ENCODE measurements at regions not wholly inside any gene's neighbourhood (a gene's known extent, or its start where the extent isn't known, plus 50 kb on each side); places are given as distances from the start of the nearest gene placed in this dataset.

- no peak for DNase-seq (ENCODE audit: low spot score)
Measured at GRCh38 chr2:199025146-199025545, 432.6 kb downstream of the SATB2 start.

GRCh38 chr2:199024224-199024623 is 433.5 kb downstream of the SATB2 start:
- no peak for DNase-seq (ENCODE audit: low spot score)

DNA sequence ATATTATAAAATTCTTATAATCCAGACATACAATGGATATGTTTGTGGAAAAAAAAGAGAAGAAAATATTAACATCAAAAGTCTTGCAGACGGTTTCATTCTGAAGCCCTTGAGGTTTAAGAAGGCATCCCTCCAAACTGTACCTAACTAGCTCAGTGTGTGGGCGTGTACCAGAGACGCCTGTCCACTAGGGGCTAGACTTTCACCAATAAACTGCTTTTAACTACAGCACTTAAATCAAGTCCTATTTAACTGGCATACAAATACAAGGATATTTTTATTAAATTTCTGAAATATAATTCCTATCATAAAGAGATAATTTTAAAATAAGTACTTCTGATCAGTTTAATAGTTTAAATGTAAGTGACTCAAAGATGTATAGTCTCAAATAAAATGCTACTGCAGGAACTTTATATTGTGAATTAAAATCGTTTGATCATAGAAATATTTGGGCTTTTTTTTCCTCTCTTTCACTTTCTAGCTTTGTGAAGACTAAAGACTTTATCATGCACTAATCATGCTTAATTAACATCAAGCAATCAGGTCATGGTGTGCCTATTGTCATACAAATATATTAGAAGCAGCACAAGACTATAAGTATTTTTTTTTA is 437.7 kb downstream of the SATB2 start:
- no peak for DNase-seq (ENCODE audit: low spot score)

GRCh38 chr2:199018826-199019225 is 438.9 kb downstream of the SATB2 start:
- DNase-seq (ENCODE audit: low spot score): no peak

DNA sequence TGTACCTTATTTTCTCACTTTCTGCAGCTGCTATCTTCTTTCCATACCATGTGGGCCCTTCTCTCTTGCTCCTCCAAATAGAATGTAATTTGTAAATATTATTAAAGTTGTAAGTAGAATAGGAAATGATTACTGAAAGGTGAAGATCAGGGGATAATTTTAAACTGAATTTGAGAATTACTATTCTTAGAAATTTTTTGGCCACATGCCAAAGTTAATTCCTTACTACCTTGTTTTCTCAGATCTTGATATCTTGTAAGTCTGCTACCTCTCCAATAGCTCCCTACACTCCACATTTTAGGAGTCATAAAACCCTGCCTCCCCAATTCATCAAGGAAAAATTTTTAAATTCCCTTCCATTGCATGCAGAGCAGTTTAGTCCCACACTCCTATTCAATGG is 442.7 kb downstream of the SATB2 start:
- DNase-seq (ENCODE audit: low spot score): no peak

GRCh38 chr2:199014226-199014625 is 443.5 kb downstream of the SATB2 start:
- no peak for DNase-seq (ENCODE audit: low spot score)

- DNase-seq (ENCODE audit: low spot score): no peak
Measured at GRCh38 chr2:199011908-199012307, 445.8 kb downstream of the SATB2 start.

DNA sequence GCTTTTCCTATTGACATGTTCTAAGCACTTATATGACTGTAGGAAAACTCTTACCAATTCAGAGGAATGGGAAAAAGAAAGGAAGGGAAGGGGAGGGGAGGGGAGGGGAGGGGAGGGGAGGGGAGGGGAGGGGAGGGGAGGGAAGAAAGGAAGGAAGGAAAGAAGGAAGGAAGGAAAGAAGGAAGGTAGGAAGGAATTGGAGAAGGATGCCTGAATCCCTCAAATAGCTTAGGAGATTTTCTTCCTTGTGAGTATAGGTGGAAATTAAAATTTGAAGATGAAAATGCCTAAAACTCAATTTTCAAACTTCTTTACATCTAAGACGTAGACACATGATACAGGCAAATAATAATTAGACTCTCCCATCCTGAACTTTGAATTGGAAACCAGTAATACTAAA is 463.1 kb downstream of the SATB2 start:
- DNase-seq (ENCODE audit: low spot score): no peak

DNA sequence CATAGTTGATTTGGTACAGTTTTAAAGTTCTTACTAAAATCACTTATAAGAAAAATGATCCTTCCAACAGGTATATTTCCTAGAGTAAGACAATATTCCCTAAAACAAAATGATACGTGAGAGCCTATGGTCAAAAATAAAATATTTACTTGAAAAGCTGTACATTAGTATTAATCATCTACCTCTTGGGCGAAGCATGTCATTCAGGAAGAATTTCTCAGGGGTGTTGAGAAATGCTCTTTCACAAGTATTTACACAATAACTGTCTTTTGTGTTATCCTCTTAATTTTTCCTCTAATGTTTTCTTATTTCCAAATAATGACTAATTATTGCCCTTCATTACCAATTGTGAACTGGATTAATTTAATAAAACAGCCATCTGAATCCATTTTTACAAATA is 466.3 kb downstream of the SATB2 start:
- no peak for DNase-seq (ENCODE audit: low spot score)

DNA sequence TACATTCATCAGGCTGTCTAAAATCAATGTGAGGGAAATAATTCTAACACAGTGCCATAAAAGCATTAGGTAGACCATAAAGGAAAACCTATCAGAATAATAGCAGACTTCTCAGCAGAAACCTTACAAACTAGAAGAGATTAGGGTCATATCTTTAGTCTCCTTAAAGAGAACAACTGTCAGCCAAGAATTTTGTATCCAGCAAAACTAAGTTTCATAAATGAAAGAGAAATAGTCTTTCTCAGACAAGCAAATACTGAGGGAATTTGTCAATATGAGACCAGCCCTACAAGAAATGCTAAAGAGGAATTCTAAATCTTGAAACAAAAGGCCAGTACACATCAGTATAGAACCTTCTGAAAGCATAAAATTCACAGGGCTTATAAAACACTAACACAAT is 482.0 kb downstream of the SATB2 start:
- DNase-seq (ENCODE audit: low spot score): no peak

DNA sequence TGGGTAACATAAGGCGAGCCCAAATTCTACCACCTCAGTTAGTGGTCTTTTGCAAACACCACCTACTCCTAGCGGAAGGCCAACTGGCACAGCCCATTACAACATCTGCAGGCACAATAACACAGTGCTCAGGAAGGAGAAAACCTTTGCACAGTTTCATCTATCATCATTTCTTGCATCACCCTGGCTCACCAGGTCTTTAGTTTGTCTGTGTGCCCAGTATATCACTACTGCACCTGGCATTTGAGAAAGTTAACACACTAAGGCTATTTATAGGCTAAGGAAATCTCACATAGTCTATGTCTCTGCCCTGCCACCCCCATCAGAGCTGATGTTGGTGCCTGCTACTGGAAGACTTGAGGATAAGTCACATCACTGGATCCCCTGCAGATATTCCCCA is 484.0 kb downstream of the SATB2 start:
- no peak for DNase-seq (ENCODE audit: low spot score)

- no peak for DNase-seq (ENCODE audit: low spot score)
Measured at GRCh38 chr2:198973181-198973580, 484.6 kb downstream of the SATB2 start.

GRCh38 chr2:198968545-198968944 is 489.2 kb downstream of the SATB2 start:
- no peak for DNase-seq (ENCODE audit: low spot score)

DNA sequence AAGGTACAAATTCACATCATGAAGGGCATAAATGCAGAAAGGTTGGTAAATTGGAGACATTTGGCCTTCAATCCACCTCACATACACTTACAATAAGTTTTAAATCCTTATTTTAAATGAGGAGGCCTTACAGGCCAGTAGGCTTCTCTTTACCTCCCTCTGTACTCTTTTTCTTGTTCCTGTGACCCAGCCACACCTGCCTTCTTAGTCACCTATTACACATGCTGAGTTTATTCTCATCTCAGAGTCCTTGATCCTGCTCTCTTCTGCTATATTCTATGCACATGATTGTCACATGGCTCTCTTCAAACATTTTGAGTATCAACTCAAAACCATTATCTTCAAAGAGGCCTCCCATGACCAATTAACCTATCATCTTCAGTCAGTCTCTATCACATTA is 491.5 kb downstream of the SATB2 start:
- no peak for DNase-seq (ENCODE audit: low spot score)

- no peak for DNase-seq (ENCODE audit: low spot score)
Measured at GRCh38 chr2:198961547-198961946, 496.2 kb downstream of the SATB2 start.

DNA sequence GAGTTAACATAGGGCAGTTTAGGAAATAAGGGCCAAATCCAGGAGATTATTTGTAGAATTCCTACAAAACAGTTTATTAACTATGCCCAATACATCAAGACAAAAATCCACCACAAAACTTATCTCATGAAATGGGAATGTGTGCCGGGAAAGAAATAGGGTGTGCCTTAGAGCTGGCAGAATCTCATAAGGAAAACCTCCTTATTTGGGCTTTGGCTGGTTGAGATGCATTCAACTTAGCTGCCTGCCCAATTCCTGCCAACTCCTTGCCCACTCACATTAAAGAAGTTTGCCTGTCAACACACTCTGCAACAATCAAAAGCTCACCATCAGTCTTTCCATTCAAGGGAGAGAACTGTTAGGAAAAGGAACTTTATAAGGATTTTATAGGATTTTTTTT is 500.6 kb downstream of the SATB2 start:
- DNase-seq (ENCODE audit: low spot score): no peak

GRCh38 chr2:198953328-198953727 is 504.4 kb downstream of the SATB2 start:
- DNase-seq (ENCODE audit: low spot score): no peak

GRCh38 chr2:198950803-198951202 is 506.9 kb downstream of the SATB2 start:
- no peak for DNase-seq (ENCODE audit: low spot score)

- DNase-seq (ENCODE audit: low spot score): no peak
Measured at GRCh38 chr2:198945496-198945895, 512.2 kb downstream of the SATB2 start.

- DNase-seq (ENCODE audit: low spot score): no peak
Measured at GRCh38 chr2:198930170-198930569, 527.6 kb downstream of the SATB2 start.

GRCh38 chr2:198928026-198928425 is 529.7 kb downstream of the SATB2 start:
- no peak for DNase-seq (ENCODE audit: low spot score)

DNA sequence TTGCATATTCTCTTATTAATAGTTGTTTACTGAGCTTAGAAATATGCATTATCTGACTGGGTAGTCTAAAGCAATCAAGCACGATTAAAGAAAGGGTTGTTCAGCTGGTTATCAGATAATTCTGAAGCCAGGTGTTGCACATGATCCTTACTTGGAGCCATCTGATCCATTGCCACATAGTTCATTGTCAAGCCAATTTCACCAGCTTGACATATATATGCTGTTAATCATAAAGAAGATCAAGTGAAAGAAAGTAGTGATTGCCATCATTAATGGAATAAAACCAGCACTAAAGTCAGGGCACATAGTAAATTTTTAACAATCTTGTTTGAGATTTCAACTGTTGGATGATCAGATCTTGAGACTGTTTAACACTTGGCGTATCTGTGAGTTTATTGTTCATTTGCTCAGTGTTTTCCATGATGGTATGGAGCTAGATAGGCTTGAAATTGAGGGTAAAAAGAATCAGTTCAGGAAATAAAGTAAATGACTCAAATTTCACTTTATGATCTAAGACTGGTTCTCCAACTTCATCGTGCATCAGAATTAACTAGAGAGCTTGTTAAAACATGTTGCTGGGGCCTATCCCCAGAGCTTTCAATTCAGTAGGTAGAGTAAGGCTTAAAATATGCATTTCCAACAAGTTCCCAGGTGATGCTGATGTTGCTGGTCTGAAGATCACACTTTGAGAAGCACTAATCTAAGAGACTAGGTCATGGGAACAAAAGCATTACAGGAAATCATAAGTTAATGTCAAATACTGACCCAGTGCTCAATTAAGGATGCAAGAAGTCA is 539.6 kb downstream of the SATB2 start:
- DNase-seq (ENCODE audit: low spot score): no peak

- DNase-seq (ENCODE audit: low spot score): no peak
Measured at GRCh38 chr2:198917275-198917674, 540.5 kb downstream of the SATB2 start.

DNA sequence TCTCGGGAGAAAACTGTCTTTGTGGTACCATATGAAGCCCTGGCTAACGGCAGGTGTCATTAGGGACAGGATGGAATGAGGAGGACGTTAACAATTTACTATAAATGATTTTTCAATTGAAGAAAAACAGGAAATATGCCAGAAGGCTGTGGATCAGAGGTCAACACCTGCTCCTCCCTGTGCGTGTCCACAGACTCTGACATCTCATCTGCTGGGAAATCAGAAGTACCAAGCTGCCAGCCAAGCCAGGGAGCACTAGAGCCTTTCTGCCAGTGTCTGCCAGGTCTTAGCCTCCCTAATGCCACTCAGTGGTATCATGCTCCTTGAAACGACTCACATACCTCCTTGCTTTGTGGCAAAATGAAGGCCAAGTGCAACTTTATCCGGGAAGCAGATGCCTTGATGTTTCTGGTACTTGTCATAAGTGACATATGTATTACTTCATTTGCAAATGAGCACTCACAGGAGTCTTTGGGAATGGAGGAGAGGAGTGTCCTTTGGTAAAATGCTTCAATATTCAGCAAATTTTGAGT is 541.1 kb downstream of the SATB2 start:
- DNase-seq (ENCODE audit: low spot score): no peak
